Psoas muscle (tissue), 7 donors: ENCODE measurements at regions not wholly inside any gene's neighbourhood (a gene's known extent, or its start where the extent isn't known, plus 50 kb on each side); places are given as distances from the start of the nearest gene placed in this dataset.

Experiments
- ATAC-seq, 4 donors: fragments of 200-7000 bp; cut with Tn5 transposase; one replicate each; pipeline ENCODE4 v1.9.1; 2020; ENCODE audit warnings: moderate library complexity in 3 of 4, mild to moderate bottlenecking in 2 of 4
- DNase-seq, 2 donors: peaks; one replicate each; pipeline ENCODE4 v3.0.0-alpha.2; 2020
- H3K27ac ChIP-seq: fragments of 200-600 bp; one replicate; pipeline ENCODE4 v1.8.0; 2022
- H3K27me3 ChIP-seq, 3 donors: fragments of 200-600 bp in 1 of 3; one replicate each; pipeline versions ENCODE4 v1.6.1 to v1.8.0; 2013 to 2022; ENCODE audit warnings: low read length in 2 of 3, mild to moderate bottlenecking in 2 of 3, moderate library complexity in 1 of 3; ENCODE audit not compliant: insufficient read depth in 3 of 3
- H3K36me3 ChIP-seq, 2 donors: fragments of 200-600 bp in 1 of 2; one replicate each; pipeline versions ENCODE4 v1.6.1 to v1.8.0; 2013 to 2022; ENCODE audit warnings: low read depth in 1 of 2, mild to moderate bottlenecking in 1 of 2, moderate library complexity in 1 of 2; ENCODE audit not compliant: insufficient read depth in 1 of 2
- H3K4me1 ChIP-seq: fragments of 200-600 bp; one replicate; pipeline ENCODE4 v1.8.0; 2022
- H3K4me3 ChIP-seq: fragments of 200-600 bp; one replicate; pipeline ENCODE4 v1.8.0; 2022; ENCODE audit warnings: mild to moderate bottlenecking
- H3K9me3 ChIP-seq: fragments of 200-600 bp; one replicate; pipeline ENCODE4 v1.8.0; 2022
- CTCF ChIP-seq: fragments of 200-600 bp; IDR thresholded peaks from one replicate; pipeline ENCODE4 v1.8.0; 2022; ENCODE audit warnings: antibody characterized with exemption
- WGBS, 3 donors: extraction: QIAGEN DNeasy Blood & Tissue Kit; methylation state at CpG; one replicate each; pipeline versions ENCODE4 v1.1.6 to v1.1.7; 2013; 5-methylcytosine and 5-hydroxymethylcytosine counted together
- intact Hi-C, 2 donors: fragments of 100-400 bp; cut with DNase I; formaldehyde crosslinking; loops; one replicate each; pipeline versions ENCODE4 v1.11.0 to v1.14.2; 2022
- donor health status: healthy with polysubstance abuse.
- donor health status: DM: no; HTN: no; CAD: no; lungs with moderate emphysema.
- donor health status: Bipolar disorder and iron deficiency.
- donor health status: healthy.
- donor health status: DM: yes; HTN: yes; CAD: no.
- donor health status: DM: no; HTN: no; CAD: no.
- donor health status: DM: yes; HTN: yes; CAD: no.

GRCh38 chr6:163671355-163671754 is 256.8 kb downstream of the QKI start:
- H3K27me3 ChIP-seq = no peaks in the 10 kb centered on the region
- no peak overlapping the region for H3K27ac ChIP-seq
- DNase-seq (no peak), ATAC-seq (no peak)
- H3K36me3 ChIP-seq = no peaks in the 10 kb centered on the region
- no peaks in the 10 kb centered on the region for H3K9me3 ChIP-seq
- intact Hi-C loops = no loop called here
- 95 to 98% (median 97%) methylated on average over 18 to 19 of the region's 19 CpGs for WGBS, 3 donors
- no peak overlapping the region for H3K4me3 ChIP-seq
- no peaks in the 10 kb centered on the region for H3K4me1 ChIP-seq
- TF ChIP-seq CTCF = no peak

GRCh38 chr6:163670336-163670735 is 255.8 kb downstream of the QKI start:
- TF ChIP-seq CTCF = no peak
- no peaks in the 10 kb centered on the region for H3K27me3 ChIP-seq
- H3K9me3 ChIP-seq = no peaks in the 10 kb centered on the region
- H3K27ac ChIP-seq = no peak overlapping the region
- H3K4me1 ChIP-seq = no peaks in the 10 kb centered on the region
- DNase-seq (no peak), ATAC-seq (no peak)
- intact Hi-C loops = no loop called here
- H3K4me3 ChIP-seq = no peak overlapping the region
- no peaks in the 10 kb centered on the region for H3K36me3 ChIP-seq
- 88 to 98% (median 89%) methylated on average over 1 of the region's 1 CpG for WGBS, 3 donors

- no peak for TF ChIP-seq CTCF
- H3K36me3 ChIP-seq = no peaks in the 10 kb centered on the region
- H3K9me3 ChIP-seq = no peaks in the 10 kb centered on the region
- intact Hi-C loops = no loop called here
- WGBS, 3 donors = 53 to 70% (median 53%) methylated on average over 4 of the region's 4 CpGs
- no peaks in the 10 kb centered on the region for H3K27me3 ChIP-seq
- H3K4me3 ChIP-seq = no peak overlapping the region
- no peak overlapping the region for H3K27ac ChIP-seq
- H3K4me1 ChIP-seq = no peaks in the 10 kb centered on the region
- DNase-seq (no peak), ATAC-seq (no peak)
Observed at GRCh38 chr6:163668061-163668426, 253.5 kb downstream of the QKI start.

- Histone ChIP-seq H3K27me3 (no peaks in the 10 kb centered on the region), H3K36me3 (no peaks in the 10 kb centered on the region), H3K27ac (no peak overlapping the region), H3K9me3 (no peaks in the 10 kb centered on the region), H3K4me3 (no peak overlapping the region), H3K4me1 (no peaks in the 10 kb centered on the region)
- ATAC-seq (peak; percentile 29 to 49 (median 42)), DNase-seq (no peak)
- intact Hi-C loops = no loop called here
- 66 to 78% (median 68%) methylated on average over 13 of the region's 13 CpGs for WGBS, 3 donors
- TF ChIP-seq CTCF = no peak
Observed at GRCh38 chr6:163667372-163668060, 253.0 kb downstream of the QKI start.

- Histone ChIP-seq H3K4me1 (peaks cover 4% of the 10 kb centered on the region), H3K36me3 (no peaks in the 10 kb centered on the region), H3K4me3 (no peak overlapping the region), H3K27me3 (no peaks in the 10 kb centered on the region), H3K27ac (no peak overlapping the region), H3K9me3 (no peaks in the 10 kb centered on the region)
- WGBS, 3 donors = 94 to 100% (median 99%) methylated on average over 1 of the region's 1 CpG
- intact Hi-C loops = no loop called here
- no peak for TF ChIP-seq CTCF
- ATAC-seq (no peak), DNase-seq (no peak)
Observed at GRCh38 chr6:163665464-163665863, 250.9 kb downstream of the QKI start.
